Endothelial cell of umbilical vein (primary cell): ENCODE measurements at regions not wholly inside any gene's neighbourhood (a gene's known extent, or its start where the extent isn't known, plus 50 kb on each side); places are given as distances from the start of the nearest gene placed in this dataset.

Source experiments
- BruUV-seq: library from RNA; stranded (reverse); fragments of 400-500 nt; replicated peaks from 2 replicates; lab custom pipeline; 2021; lab: Mats Ljungman, UMichigan
- CTCF ChIA-PET: fragments of 300-600, 350-600 bp; sonication (Branson Sonifier 250); formaldehyde crosslinking; loops from one replicate; lab custom pipeline; 2021; ENCODE audit warnings: antibody characterized with exemption, inconsistent platforms; lab: Charles Lee
- POLR2A ChIA-PET: fragments of 300-600, 350-600 bp; sonication (Branson Sonifier 250); formaldehyde crosslinking; loops from one replicate; lab custom pipeline; 2021; ENCODE audit warnings: antibody characterized with exemption, inconsistent platforms; lab: Charles Lee
- DNase-seq: peaks from one replicate; pipeline ENCODE4 v3.0.0-alpha.2; 2011; ENCODE audit warnings: low read depth, low spot score
- FAIRE-seq: peaks from 2 replicates; lab custom pipeline; 2011; peaks lifted over from hg19 to GRCh38; lab: Jason Lieb, UNC
- H2AFZ ChIP-seq: 2 replicates; pipeline ENCODE4 v1.6.0; 2012; ENCODE audit warnings: low read depth, low read length, control low read depth, inconsistent platforms
- H3K27ac ChIP-seq: 2 replicates; pipeline ENCODE4 v1.5.1; 2011; ENCODE audit warnings: low read depth, mild to moderate bottlenecking, control low read depth, low read length, moderate library complexity; ENCODE audit not compliant: insufficient read depth
- H3K27me3 ChIP-seq, 2 experiments: 2 replicates each; pipeline versions ENCODE4 v1.6.0 to v1.6.1; 2011; ENCODE audit warnings: low read length in 2 of 2, mixed read lengths in 1 of 2; ENCODE audit not compliant: control insufficient read depth in 2 of 2, insufficient read depth in 2 of 2
- H3K36me3 ChIP-seq, 2 experiments: 2 replicates in 1 of 2; 3 replicates in 1 of 2; pipeline ENCODE4 v1.5.1; 2011; ENCODE audit warnings: low read length in 2 of 2, mild to moderate bottlenecking in 1 of 2, moderate library complexity in 1 of 2; ENCODE audit not compliant: control insufficient read depth in 2 of 2, insufficient read depth in 2 of 2; ENCODE audit errors: extremely low read depth in 1 of 2
- H3K4me1 ChIP-seq: 3 replicates; pipeline ENCODE4 v1.5.1; 2011; ENCODE audit warnings: mild to moderate bottlenecking, low read length; ENCODE audit not compliant: control insufficient read depth, insufficient read depth; ENCODE audit errors: extremely low read depth
- H3K4me2 ChIP-seq: 2 replicates; pipeline ENCODE4 v1.6.1; 2011; ENCODE audit warnings: low read length, control low read depth, mixed read lengths; ENCODE audit not compliant: insufficient read depth
- H3K4me3 ChIP-seq, 3 experiments: fragments of 200-600 bp in 1 of 3; sonication (generic), shearing (Covaris generic) in 1 of 3; replicated peaks in 1 of 3; 2 replicates each; pipeline ENCODE4 v1.5.1; 2011 to 2016; ENCODE audit warnings: control low read depth in 3 of 3, low read length in 3 of 3, mild to moderate bottlenecking in 2 of 3, inconsistent platforms in 1 of 3, low read depth in 1 of 3, moderate library complexity in 1 of 3; ENCODE audit not compliant: insufficient read depth in 1 of 3
- H3K79me2 ChIP-seq: 2 replicates; pipeline ENCODE4 v1.6.0; 2012; ENCODE audit warnings: low read length, inconsistent platforms; ENCODE audit not compliant: control insufficient read depth, insufficient read depth
- H3K9ac ChIP-seq: replicated peaks from 2 replicates; pipeline ENCODE3; 2011; ENCODE audit warnings: low read length, control low read depth; ENCODE audit not compliant: insufficient read depth; ENCODE audit errors: extremely low read depth
- H3K9me1 ChIP-seq: replicated peaks from 3 replicates; pipeline ENCODE4 v1.6.0; 2011; ENCODE audit warnings: mild to moderate bottlenecking, low read length; ENCODE audit not compliant: control insufficient read depth, insufficient read depth; ENCODE audit errors: extremely low read depth
- H3K9me3 ChIP-seq: replicated peaks from 2 replicates; pipeline ENCODE4 v1.5.1; 2012; ENCODE audit warnings: low read length, inconsistent platforms; ENCODE audit not compliant: control insufficient read depth, insufficient read depth
- H4K20me1 ChIP-seq: replicated peaks from 2 replicates; pipeline ENCODE3; 2011; ENCODE audit warnings: mild to moderate bottlenecking, low read length; ENCODE audit not compliant: control insufficient read depth, insufficient read depth; ENCODE audit errors: extremely low read depth
- CTCF ChIP-seq, 2 donors: IDR thresholded peaks; 1 replicate in 1 of 2; 2 replicates in 1 of 2; pipeline ENCODE4 v1.5.1; 2011; ENCODE audit warnings: low read length in 2 of 2, mild to moderate bottlenecking in 2 of 2, moderate library complexity in 2 of 2, control low read depth in 1 of 2, inconsistent platforms in 1 of 2, low read depth in 1 of 2; ENCODE audit not compliant: insufficient read depth in 1 of 2; ENCODE audit errors: extremely low read depth in 1 of 2
- EZH2 ChIP-seq: IDR thresholded peaks from 2 replicates; pipeline ENCODE4 v1.6.1; 2012; ENCODE audit warnings: borderline replicate concordance, low read depth, mild to moderate bottlenecking, moderate library complexity, low read length, inconsistent platforms; ENCODE audit not compliant: severe bottlenecking
- JUN ChIP-seq: IDR thresholded peaks from 2 replicates; pipeline ENCODE4 v1.6.1; 2011; ENCODE audit warnings: borderline replicate concordance, low read depth; ENCODE audit not compliant: insufficient read length, insufficient read depth
- MAX ChIP-seq: IDR thresholded peaks from 2 replicates; pipeline ENCODE4 v1.6.1; 2011; ENCODE audit not compliant: insufficient read depth, insufficient read length
- MYC ChIP-seq: IDR thresholded peaks from one replicate; pipeline ENCODE4 v1.6.1; 2011; ENCODE audit warnings: mild to moderate bottlenecking, low read depth, low read length
- POLR2A ChIP-seq: IDR thresholded peaks from 2 replicates; pipeline ENCODE4 v1.6.1; 2012; ENCODE audit warnings: low read depth, mild to moderate bottlenecking, control low read depth, low read length
- POLR2AphosphoS5 ChIP-seq: IDR thresholded peaks from 2 replicates; pipeline ENCODE4 v1.6.1; 2012; ENCODE audit warnings: low read depth, mild to moderate bottlenecking, control low read depth, low read length, moderate library complexity; ENCODE audit not compliant: insufficient read depth
- dilution Hi-C: fragments of 300-500 bp; cut with MboI; formaldehyde crosslinking; loops from one replicate; pipeline ENCODE4 v1.15.0; 2019; ENCODE audit warnings: low sequenced_read_pairs; ENCODE audit not compliant: extremely low pct_ligation_motif_present
- intact Hi-C: fragments of 100-400 bp; cut with micrococcal nuclease; formaldehyde crosslinking; loops from one replicate; pipeline ENCODE4 v1.10.0; 2022

GRCh38 chr5:88663793-88664216 lies 219.2 kb downstream of the MEF2C start:
- FAIRE-seq (no peak), DNase-seq (no peak)
- TF ChIP-seq EZH2, result no peak
- TF ChIP-seq POLR2A, result no peak
- TF ChIP-seq MAX, result no peak
- TF ChIP-seq MYC, result no peak
- TF ChIP-seq POLR2AphosphoS5, result no peak
- no peak for TF ChIP-seq CTCF (IDR thresholded peaks at IDR 0.05; ENCODE audit: extremely low read depth in 1 of 2, insufficient read depth in 1 of 2, low read depth in 1 of 2, low read length in 2 of 2)
- no peak for TF ChIP-seq JUN
- no peak overlapping the region for H3K4me3 ChIP-seq
- H3K79me2 ChIP-seq, result no peaks in the 10 kb centered on the region
- POLR2A ChIA-PET, result no interaction called here
- no peak overlapping the region for H3K4me2 ChIP-seq
- H3K4me1 ChIP-seq, result peaks cover 11% of the 10 kb centered on the region
- H3K27me3 ChIP-seq, result peaks cover 74 to 100% of the 10 kb centered on the region in 2 experiments
- no peak overlapping the region for H3K27ac ChIP-seq
- no peaks in the 10 kb centered on the region for H3K9me1 ChIP-seq
- CTCF ChIA-PET, result interaction anchor here (1.8 kb wide), 1 partner anchor 27 kb away, joined by 7 read pairs; no protein-coding TSS in a partner anchor
- H2AFZ ChIP-seq, result no peak overlapping the region
- no TSS peak for BruUV-seq
- H3K36me3 ChIP-seq, result no peaks in the 10 kb centered on the region
- intact Hi-C loops (no loop called here), dilution Hi-C loops (no loop called here)
- H4K20me1 ChIP-seq, result no peaks in the 10 kb centered on the region
- H3K9me3 ChIP-seq, result no peaks in the 10 kb centered on the region
- H3K9ac ChIP-seq, result no peak overlapping the region
